Skin of body (tissue), 1 donor: ENCODE measurements at regions not wholly inside any gene's neighbourhood (a gene's known extent, or its start where the extent isn't known, plus 50 kb on each side); places are given as distances from the start of the nearest gene placed in this dataset.
A peak's percentile ranks its signal among the peaks of the same experiment; 100 is the strongest.

Experiments used
- DNase-seq: peaks from one replicate; lab custom pipeline; 2025; lab: John Stamatoyannopoulos, UW

DNA sequence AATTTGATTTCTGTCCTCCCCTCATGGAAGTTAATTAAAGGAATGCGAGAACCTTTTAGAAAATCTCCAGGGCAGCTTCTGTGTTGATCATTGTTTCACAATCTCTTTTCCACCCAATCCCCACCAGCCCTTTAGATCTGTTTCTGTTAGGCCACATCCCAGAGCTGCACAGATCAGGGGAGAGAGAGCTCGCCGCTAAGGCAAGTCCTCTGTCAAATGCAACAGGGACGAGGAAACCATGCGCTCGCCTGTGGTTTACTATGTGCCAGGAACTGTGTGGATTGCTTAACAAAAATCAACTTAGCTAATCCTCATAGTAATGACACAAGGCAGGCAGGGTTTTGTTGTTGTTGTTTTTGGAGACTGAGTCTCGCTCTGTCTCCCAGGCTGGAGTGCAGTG is 115.4 kb downstream of the SALL1 start:
- DNase-seq: no peak

DNA sequence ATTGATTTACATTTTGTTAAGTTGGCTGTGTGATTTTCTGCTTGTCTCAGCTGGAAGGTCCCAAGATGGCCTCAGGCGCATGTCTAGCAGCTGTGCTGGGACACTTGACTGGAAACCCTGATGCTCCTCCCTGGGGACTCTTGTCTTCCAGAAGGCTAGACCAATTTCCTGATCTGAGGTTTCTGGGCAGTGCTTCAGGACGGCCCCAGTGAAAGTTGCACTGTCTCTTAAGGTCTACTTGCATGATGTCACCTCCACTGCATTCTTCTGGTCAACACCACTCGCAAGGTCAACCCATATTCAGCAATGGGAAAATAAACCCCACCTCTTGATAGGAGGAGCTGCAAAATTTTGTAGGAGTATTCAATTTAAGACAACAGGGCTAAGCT is 116.0 kb downstream of the SALL1 start:
- peak; percentile 63 for DNase-seq

DNA sequence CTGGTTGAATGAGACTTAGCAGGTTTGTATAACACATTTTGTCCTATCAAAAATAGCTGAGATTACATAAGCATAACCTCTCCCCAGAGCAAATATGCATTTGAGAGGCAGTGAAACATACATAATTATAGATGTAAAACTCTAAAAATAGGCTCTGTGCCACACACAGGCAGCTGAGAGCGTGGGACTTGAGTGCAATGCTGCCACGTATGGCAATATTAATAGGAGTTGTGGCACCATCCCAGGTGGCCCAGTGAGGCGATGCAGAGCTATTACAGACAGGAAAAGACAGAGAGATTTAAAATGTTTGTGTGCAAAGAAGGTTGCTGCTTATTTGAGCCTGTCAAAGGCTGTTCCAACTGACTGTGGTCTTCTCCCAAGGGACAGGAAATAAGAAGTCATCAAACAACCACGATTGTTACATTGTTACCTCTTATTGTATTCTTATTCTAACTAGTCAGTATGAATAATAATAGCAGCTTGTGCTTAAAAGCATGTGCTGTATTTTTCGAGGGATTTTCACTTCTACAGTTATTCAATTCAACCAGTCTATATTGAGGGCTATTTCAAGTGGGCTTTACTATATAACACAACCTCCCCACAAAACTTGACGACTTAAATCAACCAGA is 116.5 kb downstream of the SALL1 start:
- no peak for DNase-seq

DNA sequence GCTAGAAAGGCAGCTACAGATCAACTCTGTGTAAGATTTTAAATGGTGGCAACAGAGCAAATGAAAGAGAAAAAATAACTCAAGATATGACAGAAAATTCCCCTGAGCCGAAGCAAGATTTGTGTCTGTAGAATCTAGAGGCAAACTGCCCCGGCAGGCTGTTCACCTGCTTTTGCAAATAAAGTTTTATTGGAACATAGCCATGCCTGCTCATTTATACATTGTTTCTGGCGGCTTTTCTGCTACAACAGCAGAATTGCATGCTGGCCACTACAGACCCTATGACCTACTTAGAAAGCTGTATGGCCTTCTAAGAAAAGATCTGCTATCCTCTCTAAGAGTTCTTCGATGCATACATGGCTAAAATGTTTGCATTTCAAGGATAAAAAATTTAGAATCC is 119.5 kb downstream of the SALL1 start:
- no peak for DNase-seq

DNA sequence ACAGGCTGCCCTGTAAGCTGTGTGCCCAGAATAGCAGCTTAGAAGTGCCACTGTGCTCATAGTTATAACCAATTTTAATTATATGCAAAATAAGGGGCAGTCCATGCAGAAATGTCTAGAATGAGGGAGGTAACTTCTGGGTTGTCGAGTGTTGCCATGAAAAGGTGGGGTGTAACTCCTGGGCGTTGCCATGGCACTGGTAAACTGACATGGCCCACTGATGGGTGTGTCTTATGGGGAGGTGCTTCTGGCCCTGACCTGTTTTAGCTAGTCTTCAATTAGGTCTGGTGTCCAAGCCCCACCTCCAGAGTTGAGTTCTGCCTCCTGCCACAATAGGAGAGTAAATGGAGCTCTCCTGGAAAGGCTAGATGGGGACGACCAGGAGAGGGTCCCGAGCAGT is 120.6 kb downstream of the SALL1 start:
- DNase-seq: no peak

DNA sequence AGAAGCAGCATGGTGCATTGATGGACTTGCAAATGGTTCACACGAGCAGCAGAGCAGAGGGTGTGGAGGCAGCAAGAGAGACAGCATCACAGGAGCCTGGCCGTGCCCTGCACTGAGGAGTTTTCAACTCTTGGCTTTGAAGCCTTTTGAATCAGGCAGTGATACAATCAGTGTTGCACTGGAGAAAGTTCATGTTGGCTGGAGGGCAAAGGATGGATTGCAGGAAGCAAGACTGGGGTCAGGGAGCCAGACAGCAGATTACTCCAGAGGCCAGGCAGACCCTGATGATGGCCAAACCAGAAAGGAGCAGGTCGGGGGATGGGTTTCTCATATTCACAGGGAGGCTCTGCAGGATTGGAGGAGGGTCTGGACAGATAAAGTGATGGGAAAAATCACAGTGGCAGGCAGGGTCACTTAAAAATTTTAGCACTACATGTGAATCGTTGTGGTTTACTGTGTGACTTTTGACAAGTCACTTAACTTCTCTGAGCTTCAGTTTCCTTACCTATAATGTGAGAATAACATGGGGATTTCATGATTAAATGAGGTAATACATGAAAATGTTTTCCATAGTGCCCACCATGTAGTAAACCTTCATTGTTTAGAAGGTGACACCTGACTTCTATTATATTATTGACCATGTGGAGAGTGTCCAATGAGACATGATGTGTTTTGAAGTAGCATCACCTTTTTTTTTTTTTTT is 125.3 kb downstream of the SALL1 start:
- DNase-seq: no peak

DNA sequence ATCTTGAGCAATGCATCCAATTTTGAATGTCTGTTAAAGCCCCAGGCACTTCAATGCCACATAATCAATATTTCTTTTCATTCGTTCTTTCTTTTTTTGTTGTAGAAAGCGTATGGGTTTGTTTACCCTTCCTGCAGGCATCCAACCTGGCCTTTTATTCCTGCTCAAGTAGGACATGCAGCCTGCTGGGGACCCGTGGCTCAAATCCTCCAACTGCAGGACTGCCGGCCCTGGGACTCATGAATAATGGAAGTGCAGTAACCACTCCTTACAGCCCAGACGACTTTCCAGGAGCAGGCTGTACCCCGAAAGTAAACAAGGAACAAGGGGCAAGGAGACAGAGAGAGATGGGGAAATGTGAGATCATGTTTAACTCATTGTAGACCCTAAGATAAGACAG is 126.4 kb downstream of the SALL1 start:
- DNase-seq: no peak

DNA sequence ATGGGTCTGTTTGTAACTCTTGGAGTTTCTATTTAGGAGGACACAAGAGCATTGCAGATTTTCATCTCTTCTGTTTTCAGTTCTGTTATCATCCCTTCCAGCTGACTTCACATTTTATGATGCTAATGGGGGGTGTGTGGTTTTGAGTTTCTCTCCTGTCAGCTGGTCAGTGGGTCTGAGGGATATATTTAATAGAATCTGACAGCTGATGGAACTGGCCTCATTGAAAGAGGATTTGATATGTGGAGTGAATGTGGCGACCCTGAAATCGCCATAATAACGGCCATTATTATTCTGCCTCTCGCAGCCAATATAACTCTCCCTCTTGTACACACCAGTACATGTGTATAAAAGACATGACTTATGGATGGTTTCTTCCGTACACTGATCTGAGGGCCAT is 128.1 kb downstream of the SALL1 start:
- DNase-seq: no peak

DNA sequence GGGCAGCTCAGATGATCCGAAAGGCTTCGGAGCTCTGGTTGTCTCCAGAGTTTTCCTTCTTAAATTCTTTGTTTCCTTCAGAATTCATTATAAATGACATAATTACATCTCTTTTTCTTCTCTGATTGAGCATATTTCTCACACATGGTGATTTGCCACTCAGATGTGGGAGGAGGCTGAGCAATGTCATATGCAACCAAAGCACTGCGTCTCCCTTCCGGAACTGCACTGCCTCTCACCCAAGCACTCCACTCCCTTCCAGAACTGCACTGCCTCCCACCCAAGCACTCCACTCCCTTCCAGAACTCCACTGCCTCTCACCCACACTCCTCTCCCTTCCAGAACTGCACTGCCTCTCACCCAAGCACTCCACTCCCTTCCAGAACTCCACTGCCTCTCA is 131.5 kb downstream of the SALL1 start:
- DNase-seq: peak; percentile 53

DNA sequence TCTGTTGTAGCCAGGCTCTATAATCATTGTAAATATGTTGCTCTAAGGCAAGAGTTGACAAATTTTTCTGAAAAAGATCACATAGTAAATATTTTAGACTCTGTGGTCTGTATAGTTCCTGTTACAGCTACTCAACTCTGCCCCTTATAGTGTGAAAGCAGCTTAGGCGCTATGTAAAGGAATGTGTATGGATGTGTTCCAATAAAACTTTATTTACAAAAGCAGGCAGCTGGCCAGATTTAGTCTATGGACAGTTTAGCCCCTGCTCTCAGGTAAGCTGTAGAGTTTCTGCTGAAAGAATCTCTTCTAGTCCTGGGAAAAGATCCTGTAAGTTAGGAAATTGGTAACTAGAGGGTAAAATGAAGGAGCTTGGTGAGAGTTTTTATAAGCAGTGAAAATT is 133.1 kb downstream of the SALL1 start:
- DNase-seq: no peak

DNA sequence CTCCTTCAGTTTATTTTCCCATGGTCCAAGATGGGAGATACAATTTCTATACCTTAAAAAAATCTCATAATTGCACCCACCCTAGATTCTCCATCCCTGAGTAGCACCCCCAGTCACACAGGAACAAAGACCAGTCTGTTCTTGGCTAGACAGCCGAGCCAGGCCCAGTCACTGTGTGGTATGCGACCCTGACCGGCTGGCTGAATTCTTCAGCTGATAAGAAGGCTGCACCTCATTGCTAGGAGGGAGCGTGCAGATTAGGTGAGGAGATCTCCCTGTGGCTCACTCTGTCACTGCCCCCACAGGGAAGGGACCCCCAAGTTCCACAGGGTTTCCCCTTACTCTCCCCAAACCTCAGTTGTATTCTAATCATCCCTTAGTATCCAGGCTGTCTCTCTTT is 138.7 kb downstream of the SALL1 start:
- no peak for DNase-seq

DNA sequence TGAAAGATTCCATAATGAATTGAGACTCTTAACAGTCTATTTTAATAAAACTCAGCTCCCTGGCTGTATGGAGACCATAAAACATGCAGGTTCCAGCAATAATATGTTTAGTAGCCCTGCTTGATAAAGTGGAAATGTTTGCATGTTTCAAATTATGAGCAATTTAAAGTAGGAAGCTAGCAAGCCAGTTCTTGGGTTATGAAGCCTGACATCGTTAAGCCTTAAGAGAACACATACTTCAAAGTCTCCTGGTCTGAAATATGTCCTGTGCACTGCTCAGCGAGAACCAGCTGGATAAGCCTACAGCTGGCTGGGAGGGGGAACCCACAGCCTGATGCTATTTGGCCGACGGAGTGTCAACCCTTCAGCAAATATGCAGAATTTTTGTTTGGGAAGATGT is 140.3 kb downstream of the SALL1 start:
- DNase-seq: no peak

DNA sequence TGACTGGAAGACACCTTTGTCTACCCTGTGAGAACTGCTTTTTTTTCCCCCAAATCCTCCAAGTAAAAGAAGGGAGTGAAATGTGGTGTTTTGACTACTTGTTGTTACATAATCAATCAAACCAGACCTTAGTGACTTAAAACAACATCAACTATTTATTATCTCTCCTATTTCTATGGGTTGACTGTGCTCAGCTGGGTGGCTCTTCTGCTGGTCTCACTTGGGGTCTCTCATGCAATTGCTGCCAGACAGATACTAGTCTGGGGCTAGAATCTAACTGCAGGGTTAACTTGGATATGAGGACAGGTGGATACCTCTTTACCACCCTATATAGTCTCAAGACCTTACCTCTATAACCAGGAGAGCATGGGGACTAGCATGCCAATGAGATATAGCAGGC is 141.3 kb downstream of the SALL1 start:
- DNase-seq: no peak

DNA sequence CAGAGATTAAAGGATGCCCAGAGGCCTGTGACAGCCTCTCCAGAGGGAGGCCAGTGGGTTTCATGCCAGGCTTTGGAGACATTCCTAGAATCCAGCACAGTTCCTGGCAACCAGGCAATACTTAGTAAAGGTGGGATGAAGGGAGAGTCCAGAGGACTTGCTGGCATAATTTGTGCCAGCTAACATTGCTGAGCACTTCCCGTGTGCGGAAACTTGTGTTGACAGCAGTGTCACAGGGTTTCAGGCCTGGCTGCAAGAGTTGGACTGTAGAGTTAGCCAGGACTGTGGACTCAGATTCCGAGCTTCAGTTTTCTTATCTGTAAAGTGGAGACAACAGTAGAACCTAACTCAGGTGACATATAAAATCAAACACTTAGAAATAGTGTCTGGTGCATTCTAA is 141.7 kb downstream of the SALL1 start:
- no peak for DNase-seq

DNA sequence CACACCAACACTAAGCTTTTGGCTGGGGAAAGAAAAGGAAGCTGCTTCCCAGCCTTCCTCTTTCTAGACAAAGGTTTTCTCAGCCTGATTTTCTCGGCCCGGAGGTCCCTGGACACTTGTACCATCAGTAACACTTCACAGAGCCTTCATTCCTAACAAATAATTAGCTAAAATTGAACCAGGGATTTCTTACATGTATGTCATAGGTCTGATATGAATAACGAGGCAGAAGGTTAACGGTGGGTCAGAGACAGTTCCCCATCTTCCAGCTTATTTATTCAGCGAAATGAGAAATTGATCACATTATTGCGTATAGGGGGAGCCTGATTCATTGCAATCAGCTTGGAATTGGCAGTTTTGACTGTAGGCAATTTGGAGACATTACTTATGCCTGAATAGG is 142.5 kb downstream of the SALL1 start:
- DNase-seq: no peak

DNA sequence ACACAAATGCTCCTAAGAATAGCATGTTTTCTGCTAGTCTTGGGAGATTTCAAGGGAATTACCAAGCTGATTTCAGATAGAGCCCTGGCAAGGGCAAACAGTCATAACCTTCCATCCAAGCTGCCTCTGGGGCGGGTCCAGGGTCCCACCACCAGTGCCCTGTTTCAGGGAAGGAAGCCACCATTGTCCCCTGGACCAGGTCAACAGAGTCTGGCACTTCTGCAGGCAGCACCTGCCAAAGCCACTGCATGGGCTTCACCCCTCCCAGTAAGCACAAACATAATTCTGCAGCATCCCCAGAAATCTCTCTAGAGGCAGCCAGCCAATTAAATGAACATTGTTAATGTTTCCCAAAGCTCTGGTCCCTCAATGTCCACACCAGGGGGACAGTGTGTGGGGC is 143.0 kb downstream of the SALL1 start:
- DNase-seq: no peak

DNA sequence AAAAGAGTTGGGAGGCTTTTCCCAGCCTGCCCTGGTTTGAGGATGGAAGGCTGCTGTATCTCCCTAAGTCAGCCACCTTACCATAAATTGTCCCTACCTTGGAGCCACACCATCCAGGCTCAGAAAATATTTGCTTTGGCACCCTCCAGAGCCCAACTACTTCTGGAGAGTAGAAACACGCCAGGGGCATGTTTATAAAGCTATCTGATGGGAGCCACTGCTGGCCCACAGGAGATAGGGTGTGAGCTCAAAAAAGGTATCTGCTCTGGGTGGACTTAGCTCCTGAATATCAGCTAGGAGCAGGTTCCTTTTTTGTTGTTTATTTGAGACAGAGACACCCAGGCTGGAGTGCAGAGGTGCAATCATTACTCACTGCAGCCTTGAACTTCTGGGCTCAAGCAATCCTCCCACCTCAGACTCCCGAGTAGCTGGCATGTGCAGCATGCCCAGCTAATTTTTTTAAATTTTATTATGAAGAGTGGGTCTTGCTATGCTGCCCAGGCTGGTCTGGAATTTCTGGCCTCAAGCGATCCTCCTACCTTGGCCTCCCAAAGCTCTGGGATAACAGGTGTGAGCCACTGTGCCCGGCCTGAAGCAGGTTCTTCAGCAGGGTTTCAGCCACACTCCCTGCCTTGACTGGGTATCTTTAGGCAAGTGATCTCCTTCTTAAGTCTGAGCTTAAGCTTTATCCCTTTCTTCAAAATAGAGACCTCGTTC is 147.1 kb downstream of the SALL1 start:
- no peak for DNase-seq

DNA sequence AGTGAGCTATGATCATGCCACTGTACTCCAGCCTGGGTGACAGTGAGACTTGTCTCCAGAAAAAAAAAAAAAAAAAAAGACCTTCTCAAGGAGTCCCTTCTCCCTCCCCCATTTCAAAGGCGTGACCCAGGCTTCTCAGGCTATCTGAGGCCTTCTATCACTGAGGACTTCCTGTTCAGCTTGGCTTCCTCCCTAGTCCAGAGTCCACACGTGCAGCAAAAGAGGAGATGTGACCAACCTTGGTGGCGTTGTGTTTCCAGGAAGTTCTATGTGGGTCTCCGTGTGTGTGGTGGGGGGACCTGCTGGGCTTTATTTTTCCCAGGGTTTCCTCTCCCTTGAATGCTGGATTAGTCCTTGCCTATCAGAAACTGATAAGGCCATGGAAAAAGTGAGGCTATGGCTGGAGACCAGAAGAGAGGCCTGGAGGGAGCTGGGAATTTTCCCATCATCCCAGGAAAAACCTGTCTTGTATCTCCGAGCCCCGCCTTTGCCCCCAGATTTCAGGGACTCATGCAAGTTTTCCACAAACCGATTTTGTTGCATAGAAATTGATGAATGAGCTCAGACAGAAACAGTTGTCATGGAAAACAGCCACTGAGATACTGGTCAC is 148.1 kb downstream of the SALL1 start:
- no peak for DNase-seq

DNA sequence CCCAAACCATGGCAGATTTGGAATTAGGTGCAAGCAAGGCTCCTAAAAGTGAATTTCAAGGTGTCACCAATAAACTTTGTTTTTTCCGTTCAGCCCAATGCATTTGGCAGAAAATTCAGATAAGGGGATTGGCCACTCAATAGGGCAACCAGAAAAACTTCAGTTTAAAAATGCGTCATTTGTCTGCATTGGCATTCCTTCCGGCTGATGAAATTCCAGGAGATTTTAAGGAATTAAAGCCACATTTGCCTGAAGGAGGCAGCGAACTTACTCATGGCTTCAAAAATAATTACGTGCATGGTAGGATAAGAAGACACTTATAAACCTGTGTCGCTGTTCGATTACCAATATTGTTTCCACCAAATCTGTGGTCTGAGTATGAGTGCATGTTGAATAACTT is 151.9 kb downstream of the SALL1 start:
- DNase-seq: no peak

DNA sequence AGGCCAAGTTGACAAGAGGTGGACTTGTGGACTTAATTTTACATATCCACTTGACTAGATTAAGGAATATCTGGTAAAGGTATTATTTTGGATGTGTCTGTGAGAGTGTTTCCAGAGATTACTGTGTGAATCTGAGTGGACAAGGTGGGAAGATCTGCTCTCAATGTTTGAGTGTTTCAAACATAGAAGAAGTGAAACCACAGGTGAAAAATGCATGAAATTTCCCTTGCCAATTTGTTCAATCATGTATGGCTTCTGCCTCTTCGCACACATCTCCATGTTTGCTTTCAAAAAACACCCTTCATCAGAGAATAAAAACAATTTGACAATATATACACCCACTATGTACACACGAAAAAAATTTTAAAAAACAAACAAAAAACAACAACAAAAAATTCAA is 152.7 kb downstream of the SALL1 start:
- DNase-seq: no peak

DNA sequence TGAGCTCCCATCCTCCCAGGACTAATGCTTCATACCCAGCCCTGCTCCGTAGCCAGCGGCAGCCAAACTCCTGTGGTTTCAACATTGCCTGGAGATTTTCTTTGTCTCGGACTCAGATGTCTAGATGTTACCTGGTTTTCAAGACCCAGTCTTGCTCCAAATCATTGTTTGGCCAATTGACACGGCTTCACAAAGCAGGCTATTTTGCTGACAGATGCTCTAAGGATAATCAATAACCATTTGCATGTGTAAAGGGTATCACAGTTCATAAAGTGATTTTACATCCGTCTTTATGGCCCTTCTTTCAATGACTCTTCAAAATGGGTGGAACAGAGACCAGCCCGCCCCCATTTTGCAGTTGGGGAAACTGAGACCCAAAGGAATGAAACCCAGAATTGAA is 153.4 kb downstream of the SALL1 start:
- DNase-seq: no peak

DNA sequence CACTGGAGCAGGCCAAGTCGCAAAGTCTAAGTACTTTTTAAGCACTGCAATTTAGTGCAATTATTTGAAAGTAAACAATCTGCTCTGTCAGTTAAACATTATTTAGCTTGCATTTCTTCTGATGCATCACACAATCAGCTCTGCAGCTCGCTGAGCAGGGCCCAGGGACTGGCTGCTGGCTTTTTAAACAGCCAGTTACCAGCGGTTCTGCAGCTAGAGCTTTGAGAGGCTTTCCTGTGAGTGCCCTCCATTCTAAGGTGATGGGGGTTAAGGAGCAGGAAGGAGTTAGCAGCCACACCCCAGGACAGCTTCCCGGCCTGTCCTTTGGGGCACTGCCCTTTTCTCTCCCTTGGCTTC is 154.3 kb downstream of the SALL1 start:
- DNase-seq: no peak
